ENCODE measurements at regions not wholly inside any gene's neighbourhood (a gene's known extent, or its start where the extent isn't known, plus 50 kb on each side); places are given as distances from the start of the nearest gene placed in this dataset.

DNA sequence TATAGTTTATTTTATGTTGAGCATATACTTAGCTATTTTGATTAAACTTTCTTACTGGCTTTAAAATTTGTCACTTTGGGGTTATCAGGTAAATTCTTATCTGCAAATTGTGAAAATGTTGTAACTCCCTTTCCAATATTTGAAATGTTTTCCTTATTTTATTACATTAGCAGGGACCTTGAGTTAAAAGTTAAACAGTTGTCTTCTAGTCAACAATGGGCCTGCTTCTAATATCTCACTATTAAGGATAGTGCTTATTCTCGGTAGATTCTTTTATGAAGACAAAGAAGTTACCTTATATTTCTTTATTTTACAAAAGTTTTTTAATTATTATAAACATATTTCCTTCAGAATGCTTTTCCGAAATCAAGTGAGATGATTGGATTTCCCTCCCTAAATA is 53.7 kb upstream of the AHR start:
- TF ChIP-seq, protein P1, sequence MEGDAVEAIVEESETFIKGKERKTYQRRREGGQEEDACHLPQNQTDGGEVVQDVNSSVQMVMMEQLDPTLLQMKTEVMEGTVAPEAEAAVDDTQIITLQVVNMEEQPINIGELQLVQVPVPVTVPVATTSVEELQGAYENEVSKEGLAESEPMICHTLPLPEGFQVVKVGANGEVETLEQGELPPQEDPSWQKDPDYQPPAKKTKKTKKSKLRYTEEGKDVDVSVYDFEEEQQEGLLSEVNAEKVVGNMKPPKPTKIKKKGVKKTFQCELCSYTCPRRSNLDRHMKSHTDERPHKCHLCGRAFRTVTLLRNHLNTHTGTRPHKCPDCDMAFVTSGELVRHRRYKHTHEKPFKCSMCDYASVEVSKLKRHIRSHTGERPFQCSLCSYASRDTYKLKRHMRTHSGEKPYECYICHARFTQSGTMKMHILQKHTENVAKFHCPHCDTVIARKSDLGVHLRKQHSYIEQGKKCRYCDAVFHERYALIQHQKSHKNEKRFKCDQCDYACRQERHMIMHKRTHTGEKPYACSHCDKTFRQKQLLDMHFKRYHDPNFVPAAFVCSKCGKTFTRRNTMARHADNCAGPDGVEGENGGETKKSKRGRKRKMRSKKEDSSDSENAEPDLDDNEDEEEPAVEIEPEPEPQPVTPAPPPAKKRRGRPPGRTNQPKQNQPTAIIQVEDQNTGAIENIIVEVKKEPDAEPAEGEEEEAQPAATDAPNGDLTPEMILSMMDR (IDR thresholded peaks at IDR 0.05; ENCODE audit: extremely low read depth, missing control alignments): no peak
- DNase-seq (ENCODE audit: low spot score): no peak

DNA sequence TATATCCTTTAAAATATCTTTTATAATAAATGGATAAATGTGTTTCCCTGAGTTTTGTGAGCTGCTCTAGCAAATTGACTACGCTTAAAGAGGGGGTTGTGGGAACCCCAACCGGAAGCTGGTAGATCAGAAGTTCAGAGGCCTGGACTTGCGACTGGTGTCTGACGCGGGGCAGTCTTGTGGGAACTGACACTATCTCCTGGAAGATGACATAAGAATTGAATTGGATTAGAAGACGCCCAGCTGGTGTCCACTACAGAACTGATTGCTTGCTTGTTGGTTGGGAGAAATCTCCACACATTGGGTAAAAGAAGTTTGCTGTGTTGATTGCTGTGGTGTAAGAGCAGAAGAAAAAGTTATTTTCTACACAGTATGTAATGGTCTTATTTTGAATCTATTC is 51.1 kb upstream of the AHR start:
- TF ChIP-seq, protein P1 (IDR thresholded peaks at IDR 0.05; ENCODE audit: extremely low read depth, missing control alignments): no peak
- no peak for DNase-seq (ENCODE audit: low spot score)

DNA sequence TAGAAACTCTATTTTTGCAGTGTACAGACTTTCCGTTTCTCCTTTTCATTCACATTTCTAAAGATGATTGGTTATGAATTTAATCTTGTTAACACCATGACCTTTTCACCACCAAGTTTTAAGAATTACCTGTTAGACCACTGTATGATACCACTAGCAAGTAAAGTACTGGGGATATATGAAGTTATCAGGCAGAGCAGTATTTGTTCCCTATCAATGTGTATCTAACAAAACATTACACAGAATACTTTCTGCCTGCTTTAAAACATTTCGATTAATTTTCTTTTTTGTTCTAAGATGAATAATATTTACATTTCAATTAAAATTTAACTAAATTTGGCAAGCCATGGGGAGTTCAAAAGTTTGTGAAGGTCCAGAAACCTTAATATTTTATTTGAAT is 49.9 kb upstream of the AHR start:
- TF ChIP-seq, protein P1 (IDR thresholded peaks at IDR 0.05; ENCODE audit: extremely low read depth, missing control alignments): no peak
- DNase-seq (ENCODE audit: low spot score): no peak

Data from GM20000 (cell line).